HEK293 (cell line): ENCODE measurements at regions not wholly inside any gene's neighbourhood (a gene's known extent, or its start where the extent isn't known, plus 50 kb on each side); places are given as distances from the start of the nearest gene placed in this dataset.

Experiments used
- EGR2 ChIP-seq: fragments of 450-650 bp; formaldehyde crosslinking; IDR thresholded peaks from 2 replicates; pipeline ENCODE4 v1.5.1; 2016; ENCODE audit warnings: low read depth, missing biosample characterization, missing genetic modification characterization
- KLF7 ChIP-seq: fragments of 450-650 bp; formaldehyde crosslinking; IDR thresholded peaks from 2 replicates; pipeline ENCODE4 v1.5.1; 2016; ENCODE audit warnings: missing biosample characterization, missing genetic modification characterization, borderline replicate concordance
- ZFP37 ChIP-seq: fragments of 450-650 bp; formaldehyde crosslinking; IDR thresholded peaks from 2 replicates; pipeline ENCODE4 v1.5.1; 2016; ENCODE audit warnings: missing biosample characterization, missing genetic modification characterization
- ZNF140 ChIP-seq: fragments of 450-650 bp; formaldehyde crosslinking; IDR thresholded peaks from 2 replicates; pipeline ENCODE4 v1.5.1; 2016; ENCODE audit warnings: missing biosample characterization, missing genetic modification characterization
- ZNF239 ChIP-seq: fragments of 450-650 bp; formaldehyde crosslinking; IDR thresholded peaks from 2 replicates; pipeline ENCODE4 v1.5.1; 2016; ENCODE audit warnings: missing biosample characterization, missing genetic modification characterization
- ZNF501 ChIP-seq: fragments of 450-650 bp; formaldehyde crosslinking; IDR thresholded peaks from 2 replicates; pipeline ENCODE4 v1.5.1; 2016; ENCODE audit warnings: missing biosample characterization, missing genetic modification characterization
- ZNF560 ChIP-seq: fragments of 450-650 bp; formaldehyde crosslinking; IDR thresholded peaks from 2 replicates; pipeline ENCODE4 v1.5.1; 2017; ENCODE audit warnings: missing biosample characterization, missing genetic modification characterization, borderline replicate concordance
- TF ChIP-seq, protein P1 (sequence below): fragments of 450-650 bp; formaldehyde crosslinking; IDR thresholded peaks from 2 replicates; pipeline ENCODE4 v1.5.1; 2016; ENCODE audit warnings: missing biosample characterization, missing genetic modification characterization
- TF ChIP-seq, protein P2 (sequence below): fragments of 450-650 bp; formaldehyde crosslinking; IDR thresholded peaks from 2 replicates; pipeline ENCODE4; 2016; ENCODE audit warnings: missing biosample characterization, missing genetic modification characterization
- TF ChIP-seq, protein P3 (sequence below): fragments of 450-650 bp; formaldehyde crosslinking; IDR thresholded peaks from 2 replicates; pipeline ENCODE4 v1.5.1; 2016; ENCODE audit warnings: missing biosample characterization, missing genetic modification characterization
- TF ChIP-seq, protein P4 (sequence below): fragments of 450-650 bp; formaldehyde crosslinking; IDR thresholded peaks from 2 replicates; pipeline ENCODE4 v1.5.1; 2017; ENCODE audit warnings: missing biosample characterization, missing genetic modification characterization
- TF ChIP-seq, protein P5 (sequence below): fragments of 450-650 bp; formaldehyde crosslinking; IDR thresholded peaks from 2 replicates; pipeline ENCODE4 v1.5.1; 2016; ENCODE audit warnings: missing biosample characterization, missing genetic modification characterization

DNA sequence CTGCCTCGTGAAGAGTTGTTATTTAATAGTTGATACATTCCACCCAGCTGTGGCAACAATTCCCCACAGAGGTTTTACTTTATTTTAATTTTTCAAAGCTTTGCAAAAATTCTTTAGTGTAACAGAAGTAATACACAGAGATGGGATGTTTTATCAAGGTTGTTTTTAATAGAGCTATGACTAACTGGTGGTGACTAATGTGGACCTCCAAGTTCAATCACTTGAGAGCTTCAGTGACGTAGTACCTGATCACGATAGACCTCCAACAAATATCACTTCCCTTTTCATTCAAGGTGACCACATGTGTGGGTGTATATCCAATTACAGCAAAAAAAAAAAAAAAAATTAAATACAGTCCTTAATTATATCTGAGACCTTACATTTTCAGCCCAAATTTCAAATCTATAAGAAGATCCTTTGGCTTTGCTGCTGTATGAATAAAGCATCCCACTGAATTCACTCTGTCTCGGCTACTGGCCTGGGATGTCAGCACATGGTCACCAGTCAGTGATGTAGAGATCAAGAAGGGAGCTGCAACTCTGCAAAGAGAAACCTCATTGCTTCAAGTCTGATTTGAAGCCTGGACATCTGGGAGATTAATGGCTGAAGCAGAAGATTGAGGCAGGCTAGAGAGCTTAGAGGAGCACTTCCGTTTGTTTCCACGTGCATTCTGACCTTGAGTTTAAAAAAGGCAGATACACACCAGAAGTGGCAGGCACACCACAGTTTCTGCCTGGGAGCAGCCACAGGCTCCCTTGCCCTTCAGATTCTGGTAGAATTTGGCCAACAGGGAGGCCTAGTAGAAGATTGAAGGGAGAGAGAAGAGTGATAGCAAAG is 345.9 kb upstream of the NOCT start:
- TF ChIP-seq KLF7 (tag by site-specific recombination) (no peak), ZNF560 (tag by site-specific recombination) (no peak), EGR2 (tag by site-specific recombination) (no peak), ZNF501 (tag by site-specific recombination) (no peak), ZNF239 (tag by site-specific recombination) (no peak), ZFP37 (tag by site-specific recombination) (no peak), ZNF140 (no peak)
- TF ChIP-seq, protein P1, sequence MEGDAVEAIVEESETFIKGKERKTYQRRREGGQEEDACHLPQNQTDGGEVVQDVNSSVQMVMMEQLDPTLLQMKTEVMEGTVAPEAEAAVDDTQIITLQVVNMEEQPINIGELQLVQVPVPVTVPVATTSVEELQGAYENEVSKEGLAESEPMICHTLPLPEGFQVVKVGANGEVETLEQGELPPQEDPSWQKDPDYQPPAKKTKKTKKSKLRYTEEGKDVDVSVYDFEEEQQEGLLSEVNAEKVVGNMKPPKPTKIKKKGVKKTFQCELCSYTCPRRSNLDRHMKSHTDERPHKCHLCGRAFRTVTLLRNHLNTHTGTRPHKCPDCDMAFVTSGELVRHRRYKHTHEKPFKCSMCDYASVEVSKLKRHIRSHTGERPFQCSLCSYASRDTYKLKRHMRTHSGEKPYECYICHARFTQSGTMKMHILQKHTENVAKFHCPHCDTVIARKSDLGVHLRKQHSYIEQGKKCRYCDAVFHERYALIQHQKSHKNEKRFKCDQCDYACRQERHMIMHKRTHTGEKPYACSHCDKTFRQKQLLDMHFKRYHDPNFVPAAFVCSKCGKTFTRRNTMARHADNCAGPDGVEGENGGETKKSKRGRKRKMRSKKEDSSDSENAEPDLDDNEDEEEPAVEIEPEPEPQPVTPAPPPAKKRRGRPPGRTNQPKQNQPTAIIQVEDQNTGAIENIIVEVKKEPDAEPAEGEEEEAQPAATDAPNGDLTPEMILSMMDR (tag by site-specific recombination), result no peak
- TF ChIP-seq, protein P2, sequence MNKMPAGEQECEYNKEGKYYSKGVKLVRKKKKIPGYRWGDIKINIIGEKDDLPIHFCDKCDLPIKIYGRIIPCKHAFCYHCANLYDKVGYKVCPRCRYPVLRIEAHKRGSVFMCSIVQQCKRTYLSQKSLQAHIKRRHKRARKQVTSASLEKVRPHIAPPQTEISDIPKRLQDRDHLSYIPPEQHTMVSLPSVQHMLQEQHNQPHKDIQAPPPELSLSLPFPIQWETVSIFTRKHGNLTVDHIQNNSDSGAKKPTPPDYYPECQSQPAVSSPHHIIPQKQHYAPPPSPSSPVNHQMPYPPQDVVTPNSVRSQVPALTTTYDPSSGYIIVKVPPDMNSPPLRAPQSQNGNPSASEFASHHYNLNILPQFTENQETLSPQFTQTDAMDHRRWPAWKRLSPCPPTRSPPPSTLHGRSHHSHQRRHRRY (tag by site-specific recombination), result no peak
- TF ChIP-seq, protein P3, sequence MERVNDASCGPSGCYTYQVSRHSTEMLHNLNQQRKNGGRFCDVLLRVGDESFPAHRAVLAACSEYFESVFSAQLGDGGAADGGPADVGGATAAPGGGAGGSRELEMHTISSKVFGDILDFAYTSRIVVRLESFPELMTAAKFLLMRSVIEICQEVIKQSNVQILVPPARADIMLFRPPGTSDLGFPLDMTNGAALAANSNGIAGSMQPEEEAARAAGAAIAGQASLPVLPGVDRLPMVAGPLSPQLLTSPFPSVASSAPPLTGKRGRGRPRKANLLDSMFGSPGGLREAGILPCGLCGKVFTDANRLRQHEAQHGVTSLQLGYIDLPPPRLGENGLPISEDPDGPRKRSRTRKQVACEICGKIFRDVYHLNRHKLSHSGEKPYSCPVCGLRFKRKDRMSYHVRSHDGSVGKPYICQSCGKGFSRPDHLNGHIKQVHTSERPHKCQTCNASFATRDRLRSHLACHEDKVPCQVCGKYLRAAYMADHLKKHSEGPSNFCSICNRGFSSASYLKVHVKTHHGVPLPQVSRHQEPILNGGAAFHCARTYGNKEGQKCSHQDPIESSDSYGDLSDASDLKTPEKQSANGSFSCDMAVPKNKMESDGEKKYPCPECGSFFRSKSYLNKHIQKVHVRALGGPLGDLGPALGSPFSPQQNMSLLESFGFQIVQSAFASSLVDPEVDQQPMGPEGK, result no peak
- TF ChIP-seq, protein P4, sequence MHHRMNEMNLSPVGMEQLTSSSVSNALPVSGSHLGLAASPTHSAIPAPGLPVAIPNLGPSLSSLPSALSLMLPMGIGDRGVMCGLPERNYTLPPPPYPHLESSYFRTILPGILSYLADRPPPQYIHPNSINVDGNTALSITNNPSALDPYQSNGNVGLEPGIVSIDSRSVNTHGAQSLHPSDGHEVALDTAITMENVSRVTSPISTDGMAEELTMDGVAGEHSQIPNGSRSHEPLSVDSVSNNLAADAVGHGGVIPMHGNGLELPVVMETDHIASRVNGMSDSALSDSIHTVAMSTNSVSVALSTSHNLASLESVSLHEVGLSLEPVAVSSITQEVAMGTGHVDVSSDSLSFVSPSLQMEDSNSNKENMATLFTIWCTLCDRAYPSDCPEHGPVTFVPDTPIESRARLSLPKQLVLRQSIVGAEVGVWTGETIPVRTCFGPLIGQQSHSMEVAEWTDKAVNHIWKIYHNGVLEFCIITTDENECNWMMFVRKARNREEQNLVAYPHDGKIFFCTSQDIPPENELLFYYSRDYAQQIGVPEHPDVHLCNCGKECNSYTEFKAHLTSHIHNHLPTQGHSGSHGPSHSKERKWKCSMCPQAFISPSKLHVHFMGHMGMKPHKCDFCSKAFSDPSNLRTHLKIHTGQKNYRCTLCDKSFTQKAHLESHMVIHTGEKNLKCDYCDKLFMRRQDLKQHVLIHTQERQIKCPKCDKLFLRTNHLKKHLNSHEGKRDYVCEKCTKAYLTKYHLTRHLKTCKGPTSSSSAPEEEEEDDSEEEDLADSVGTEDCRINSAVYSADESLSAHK (tag by site-specific recombination), result no peak
- TF ChIP-seq, protein P5, sequence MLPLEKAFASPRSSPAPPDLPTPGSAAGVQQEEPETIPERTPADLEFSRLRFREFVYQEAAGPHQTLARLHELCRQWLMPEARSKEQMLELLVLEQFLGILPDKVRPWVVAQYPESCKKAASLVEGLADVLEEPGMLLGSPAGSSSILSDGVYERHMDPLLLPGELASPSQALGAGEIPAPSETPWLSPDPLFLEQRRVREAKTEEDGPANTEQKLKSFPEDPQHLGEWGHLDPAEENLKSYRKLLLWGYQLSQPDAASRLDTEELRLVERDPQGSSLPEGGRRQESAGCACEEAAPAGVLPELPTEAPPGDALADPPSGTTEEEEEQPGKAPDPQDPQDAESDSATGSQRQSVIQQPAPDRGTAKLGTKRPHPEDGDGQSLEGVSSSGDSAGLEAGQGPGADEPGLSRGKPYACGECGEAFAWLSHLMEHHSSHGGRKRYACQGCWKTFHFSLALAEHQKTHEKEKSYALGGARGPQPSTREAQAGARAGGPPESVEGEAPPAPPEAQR (tag by site-specific recombination), result no peak
